ENCODE measurements at regions not wholly inside any gene's neighbourhood (a gene's known extent, or its start where the extent isn't known, plus 50 kb on each side); places are given as distances from the start of the nearest gene placed in this dataset.

GRCh38 chr3:86595696-86596095 lies 395.3 kb downstream of the VGLL3 start:
- no peaks in the 10 kb centered on the region for H4K20me1 ChIP-seq (ENCODE audit: control insufficient read depth, insufficient read depth, low read length, poor library complexity, severe bottlenecking)
- WGBS (ENCODE audit: insufficient coverage) = 100% methylated on average over 1 of the region's 3 CpGs
- no peak overlapping the region for H3K4me2 ChIP-seq (replicated peaks; ENCODE audit: low read depth, low read length, poor library complexity, severe bottlenecking)
- H3K4me1 ChIP-seq (ENCODE audit: control insufficient read depth in 2 of 2, insufficient read depth in 2 of 2, low read length in 2 of 2) = no peaks in the 10 kb centered on the region
- no peak overlapping the region for H3K27ac ChIP-seq (ENCODE audit: low read length in 2 of 2)
- peaks cover 3% of the 10 kb centered on the region for H3K9me3 Mint-ChIP-seq (ENCODE audit: insufficient read depth)
- POLR2A ChIA-PET = no interaction called here
- ATAC-seq (ENCODE audit: low read depth) (no peak), DNase-seq (no peak)
- no peak overlapping the region for H3K4me3 Mint-ChIP-seq
- no peaks in the 10 kb centered on the region for H3K27me3 ChIP-seq (replicated peaks in 1 of 4; ENCODE audit: control extremely low read depth in 1 of 4, control insufficient read depth in 3 of 4, insufficient read depth in 4 of 4, low read length in 3 of 4)
- CTCF ChIA-PET = no interaction called here
- no peaks in the 10 kb centered on the region for H3K36me3 ChIP-seq (replicated peaks in 1 of 2; ENCODE audit: control extremely low read depth in 1 of 2, control insufficient read depth in 1 of 2, extremely low read depth in 1 of 2, insufficient read depth in 2 of 2, low read length in 1 of 2)
- H3K79me2 ChIP-seq (ENCODE audit: control insufficient read depth, insufficient read depth, low read length) = no peaks in the 10 kb centered on the region
- H3K9ac ChIP-seq (ENCODE audit: low read length) = no peak overlapping the region
- no peak overlapping the region for H3K4me3 ChIP-seq (ENCODE audit: control extremely low read depth in 1 of 5, extremely low read depth in 1 of 5, insufficient read depth in 1 of 5, low read depth in 2 of 5, low read length in 4 of 5)
- no peaks in the 10 kb centered on the region for H3K4me1 Mint-ChIP-seq
- H3K9me3 ChIP-seq (ENCODE audit: control extremely low read depth in 1 of 3, control insufficient read depth in 2 of 3, insufficient read depth in 1 of 3, low read length in 2 of 3) = peaks cover 0 to under 1% (median 0%) of the 10 kb centered on the region in 3 donors
- no peaks in the 10 kb centered on the region for H3K27me3 Mint-ChIP-seq
- TF ChIP-seq EZH2 (IDR thresholded peaks at IDR 0.05; ENCODE audit: borderline replicate concordance, insufficient read depth, low read depth, low read length, poor library complexity, severe bottlenecking) (no peak), CTCF (IDR thresholded peaks at IDR 0.05) (no peak)
- no peak overlapping the region for H3K27ac Mint-ChIP-seq
- intact Hi-C loops (cut with micrococcal nuclease) = no loop called here
- no peak overlapping the region for H2AFZ ChIP-seq (ENCODE audit: insufficient read depth, low read depth, low read length, poor library complexity, severe bottlenecking)

DNA sequence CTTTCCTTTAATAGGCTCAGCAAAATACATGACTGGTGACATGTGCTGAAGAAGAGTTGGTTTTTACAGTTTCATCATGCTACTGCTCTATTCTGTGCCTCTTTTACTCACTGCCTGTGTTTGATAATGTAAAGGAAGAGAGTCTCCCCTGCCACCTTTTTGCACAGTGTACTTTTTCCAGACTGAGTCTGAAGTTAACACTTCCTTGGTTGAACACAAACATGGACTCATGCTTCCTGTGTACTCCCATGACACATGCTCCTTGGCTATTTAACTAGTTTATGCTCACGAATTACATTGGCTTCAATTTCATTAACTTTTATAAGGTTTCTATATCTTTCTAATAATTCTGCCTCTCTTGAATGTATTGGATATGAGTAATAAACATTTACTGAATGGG lies 396.1 kb downstream of the VGLL3 start:
- no peaks in the 10 kb centered on the region for H3K27me3 Mint-ChIP-seq
- Histone ChIP-seq H3K4me3 (ENCODE audit: control extremely low read depth in 1 of 5, extremely low read depth in 1 of 5, insufficient read depth in 1 of 5, low read depth in 2 of 5, low read length in 4 of 5) (no peak overlapping the region), H3K4me2 (replicated peaks; ENCODE audit: low read depth, low read length, poor library complexity, severe bottlenecking) (no peak overlapping the region), H3K27ac (ENCODE audit: low read length in 2 of 2) (no peak overlapping the region), H2AFZ (ENCODE audit: insufficient read depth, low read depth, low read length, poor library complexity, severe bottlenecking) (no peak overlapping the region), H3K9me3 (ENCODE audit: control extremely low read depth in 1 of 3, control insufficient read depth in 2 of 3, insufficient read depth in 1 of 3, low read length in 2 of 3) (no peaks in the 10 kb centered on the region), H3K9ac (ENCODE audit: low read length) (no peak overlapping the region), H4K20me1 (ENCODE audit: control insufficient read depth, insufficient read depth, low read length, poor library complexity, severe bottlenecking) (no peaks in the 10 kb centered on the region), H3K4me1 (ENCODE audit: control insufficient read depth in 2 of 2, insufficient read depth in 2 of 2, low read length in 2 of 2) (no peaks in the 10 kb centered on the region), H3K79me2 (ENCODE audit: control insufficient read depth, insufficient read depth, low read length) (no peaks in the 10 kb centered on the region), H3K36me3 (replicated peaks in 1 of 2; ENCODE audit: control extremely low read depth in 1 of 2, control insufficient read depth in 1 of 2, extremely low read depth in 1 of 2, insufficient read depth in 2 of 2, low read length in 1 of 2) (no peaks in the 10 kb centered on the region), H3K27me3 (replicated peaks in 1 of 4; ENCODE audit: control extremely low read depth in 1 of 4, control insufficient read depth in 3 of 4, insufficient read depth in 4 of 4, low read length in 3 of 4) (no peaks in the 10 kb centered on the region)
- H3K4me3 Mint-ChIP-seq = no peak overlapping the region
- CTCF ChIA-PET = no interaction called here
- H3K27ac Mint-ChIP-seq = no peak overlapping the region
- intact Hi-C loops (cut with micrococcal nuclease) = no loop called here
- DNase-seq (no peak), ATAC-seq (ENCODE audit: low read depth) (no peak)
- peaks cover 3% of the 10 kb centered on the region for H3K9me3 Mint-ChIP-seq (ENCODE audit: insufficient read depth)
- no peaks in the 10 kb centered on the region for H3K4me1 Mint-ChIP-seq
- POLR2A ChIA-PET = no interaction called here
- WGBS (ENCODE audit: insufficient coverage) = no CpG with 5 or more reads among the region's 1 CpG
- TF ChIP-seq CTCF (IDR thresholded peaks at IDR 0.05) (no peak), EZH2 (IDR thresholded peaks at IDR 0.05; ENCODE audit: borderline replicate concordance, insufficient read depth, low read depth, low read length, poor library complexity, severe bottlenecking) (no peak)
